Stimulated activated naive CD8-positive, alpha-beta T cell treated with anti-CD3 and anti-CD28 coated beads, Interleukin-15, amount 100 ng/mL, for 72 hours (primary cell): ENCODE measurements at regions not wholly inside any gene's neighbourhood (a gene's known extent, or its start where the extent isn't known, plus 50 kb on each side); places are given as distances from the start of the nearest gene placed in this dataset.

Experiments
- ATAC-seq: fragments of 150-1000 bp; cut with Tn5 transposase; 2 replicates; pipeline ENCODE4 v1.10.0; 2021; ENCODE audit warnings: mild to moderate bottlenecking, moderate library complexity
- DNase-seq, 2 donors: peaks; one replicate each; pipeline ENCODE4 v3.0.0; 2021 to 2022
- H3K27ac Mint-ChIP-seq, 2 donors: one replicate each; pipeline ENCODE4 v1.8.0; 2022; ENCODE audit warnings: mild to moderate bottlenecking in 2 of 2, mixed read lengths in 2 of 2, moderate library complexity in 2 of 2
- H3K27me3 Mint-ChIP-seq: one replicate; pipeline ENCODE4 v1.8.0; 2022; ENCODE audit warnings: mixed read lengths
- H3K4me1 Mint-ChIP-seq: one replicate; pipeline ENCODE4 v1.8.0; 2022; ENCODE audit warnings: mild to moderate bottlenecking, mixed read lengths
- H3K4me3 Mint-ChIP-seq, 2 donors: one replicate each; pipeline ENCODE4 v1.8.0; 2022; ENCODE audit warnings: mild to moderate bottlenecking in 2 of 2, mixed read lengths in 2 of 2, moderate library complexity in 1 of 2
- H3K9me3 Mint-ChIP-seq, 2 donors: one replicate each; pipeline ENCODE4 v1.8.0; 2022; ENCODE audit warnings: mixed read lengths in 2 of 2

- Mint-ChIP-seq H3K27ac (no peak overlapping the region), H3K9me3 (peaks cover 0 to 16% of the 10 kb centered on the region in 2 donors), H3K4me3 (no peak overlapping the region), H3K27me3 (peaks cover 15% of the 10 kb centered on the region), H3K4me1 (no peaks in the 10 kb centered on the region)
- no peak for ATAC-seq
- no peak for DNase-seq
Measured at GRCh38 chr13:33462109-33462508, 176.6 kb upstream of the STARD13 start.

- no peaks in the 10 kb centered on the region for H3K4me1 Mint-ChIP-seq
- no peak overlapping the region for H3K27ac Mint-ChIP-seq
- ATAC-seq (no peak), DNase-seq (no peak)
- H3K9me3 Mint-ChIP-seq = peaks cover 0 to 16% of the 10 kb centered on the region in 2 donors
- peaks cover 15% of the 10 kb centered on the region for H3K27me3 Mint-ChIP-seq
- H3K4me3 Mint-ChIP-seq = no peak overlapping the region
Measured at GRCh38 chr13:33464345-33464744, 178.8 kb upstream of the STARD13 start.

- peaks cover 0 to 17% of the 10 kb centered on the region in 2 donors for H3K9me3 Mint-ChIP-seq
- ATAC-seq = no peak
Measured at GRCh38 chr13:33466262-33466661, 180.7 kb upstream of the STARD13 start.

GRCh38 chr13:33467556-33467955 is 182.0 kb upstream of the STARD13 start:
- Mint-ChIP-seq H3K27me3 (no peaks in the 10 kb centered on the region), H3K4me1 (no peaks in the 10 kb centered on the region), H3K27ac (no peak overlapping the region), H3K9me3 (peaks cover 0 to 17% of the 10 kb centered on the region in 2 donors), H3K4me3 (no peak overlapping the region)
- DNase-seq (no peak), ATAC-seq (no peak)

More at GRCh38 chr13:33466262-33466661, 180.7 kb upstream of the STARD13 start:
- DNase-seq = no peak
- Mint-ChIP-seq H3K27me3 (peaks cover 7% of the 10 kb centered on the region), H3K4me1 (no peaks in the 10 kb centered on the region), H3K27ac (no peak overlapping the region), H3K4me3 (no peak overlapping the region)

DNA sequence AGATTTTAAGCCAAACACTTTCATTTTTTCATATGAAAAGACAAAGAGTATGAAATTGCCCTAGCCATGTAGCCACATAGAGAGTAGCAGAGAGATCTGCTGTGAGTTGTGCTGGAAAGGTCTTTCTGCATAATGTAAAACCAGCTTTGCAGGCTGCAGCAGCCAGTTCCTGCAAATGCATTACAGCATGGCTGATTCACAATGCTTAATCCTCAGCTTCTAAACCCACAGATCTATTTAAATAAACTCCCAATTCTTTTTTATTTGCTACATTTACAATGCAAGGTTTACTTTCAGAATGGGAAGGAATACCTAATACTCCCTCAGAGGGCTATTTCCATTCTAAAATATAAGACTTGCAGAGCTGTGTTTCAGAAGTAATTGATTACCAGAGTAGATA is 185.6 kb upstream of the STARD13 start:
- DNase-seq (no peak), ATAC-seq (no peak)
- H3K27me3 Mint-ChIP-seq = no peaks in the 10 kb centered on the region
- H3K9me3 Mint-ChIP-seq = peaks cover 0 to 7% of the 10 kb centered on the region in 2 donors
- H3K4me3 Mint-ChIP-seq = no peak overlapping the region
- H3K27ac Mint-ChIP-seq = peak overlapping the region in 1 of 2 donors; percentile 19
- H3K4me1 Mint-ChIP-seq = no peaks in the 10 kb centered on the region

DNA sequence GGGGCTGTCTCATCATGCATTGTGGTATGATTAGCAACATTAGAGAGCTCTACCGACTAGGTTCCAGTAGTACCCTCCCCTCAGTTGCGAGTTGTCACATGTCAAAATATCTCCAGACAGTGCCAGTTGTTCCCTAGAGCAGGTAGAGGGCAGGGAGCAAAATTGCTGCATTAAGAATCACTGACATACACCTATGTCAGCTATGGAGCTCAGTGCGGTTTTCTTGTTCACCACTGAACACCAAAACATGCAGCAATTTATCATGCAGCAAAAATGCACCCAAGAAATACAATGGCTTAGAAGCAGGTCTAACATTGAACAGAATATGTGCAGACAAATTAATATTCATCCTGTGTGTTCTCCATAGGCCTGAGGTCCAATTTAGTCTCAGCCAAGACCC is 186.9 kb upstream of the STARD13 start:
- Mint-ChIP-seq H3K27ac (no peak overlapping the region), H3K4me1 (no peaks in the 10 kb centered on the region), H3K27me3 (no peaks in the 10 kb centered on the region), H3K4me3 (no peak overlapping the region), H3K9me3 (peaks cover 5 to 10% of the 10 kb centered on the region in 2 donors)
- DNase-seq (no peak), ATAC-seq (no peak)

DNA sequence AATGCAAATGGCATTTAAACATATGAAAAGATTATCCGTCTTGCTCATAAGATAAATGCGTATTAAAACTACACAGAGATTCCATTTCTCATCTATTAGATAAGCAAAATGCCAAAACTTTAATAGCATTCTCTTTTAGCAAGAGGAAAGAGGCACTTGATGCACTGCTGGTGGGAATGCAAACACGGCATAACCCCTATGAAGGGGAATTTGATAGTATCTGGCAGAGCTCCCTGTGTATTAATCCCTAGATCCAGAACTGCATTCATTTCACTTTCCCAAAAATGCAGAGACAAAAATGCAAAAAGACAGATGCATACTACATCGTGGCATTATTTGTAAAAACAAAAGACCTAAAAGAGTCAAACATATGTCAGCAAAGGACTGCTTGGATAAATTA is 193.6 kb upstream of the STARD13 start:
- Mint-ChIP-seq H3K27ac (no peak overlapping the region), H3K27me3 (peaks cover 18% of the 10 kb centered on the region), H3K4me3 (no peak overlapping the region), H3K4me1 (no peaks in the 10 kb centered on the region), H3K9me3 (peaks cover 11 to 12% of the 10 kb centered on the region in 2 donors)
- ATAC-seq (no peak), DNase-seq (no peak)

DNA sequence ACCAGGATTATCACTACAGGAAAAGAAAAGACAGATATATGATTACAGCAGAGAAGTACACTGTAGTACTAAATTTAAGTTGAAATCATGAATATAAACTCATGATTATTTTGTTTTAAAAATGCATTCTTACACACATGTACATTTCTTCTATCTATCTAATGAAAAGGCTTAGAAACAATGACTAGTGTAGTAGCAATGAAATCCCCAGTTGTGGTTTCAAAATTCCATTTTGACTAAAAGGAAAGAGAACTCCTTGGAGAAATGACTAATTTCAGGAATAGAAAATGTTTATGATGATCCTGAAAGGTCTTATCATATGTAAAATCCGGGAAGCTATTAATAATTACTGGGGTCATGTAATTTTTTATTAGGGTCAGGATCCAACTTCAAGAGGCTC is 195.0 kb upstream of the STARD13 start:
- no peak overlapping the region for H3K27ac Mint-ChIP-seq
- H3K4me3 Mint-ChIP-seq = no peak overlapping the region
- H3K4me1 Mint-ChIP-seq = no peaks in the 10 kb centered on the region
- H3K27me3 Mint-ChIP-seq = peaks cover 18% of the 10 kb centered on the region
- peaks cover 19% of the 10 kb centered on the region in 2 donors for H3K9me3 Mint-ChIP-seq
- ATAC-seq (no peak), DNase-seq (no peak)

DNA sequence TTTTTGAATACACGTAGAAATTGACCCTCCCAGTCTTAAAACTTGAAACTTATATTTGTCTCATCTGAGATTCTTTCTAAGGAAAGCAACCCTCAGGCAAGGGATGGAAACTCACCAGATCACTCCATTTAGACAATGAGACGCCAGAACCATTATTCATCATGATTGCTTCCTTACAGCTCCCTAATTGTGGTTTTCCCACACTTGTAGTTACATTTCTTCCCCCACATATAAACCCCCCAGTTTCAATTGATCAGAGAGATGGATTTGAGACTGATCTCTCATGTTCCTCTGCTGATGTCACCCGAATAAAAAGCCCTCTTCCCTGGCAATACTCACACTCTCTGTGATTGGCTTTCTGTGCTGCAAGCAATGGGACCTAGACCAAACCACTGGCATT is 197.9 kb upstream of the STARD13 start:
- no peak overlapping the region for H3K4me3 Mint-ChIP-seq
- H3K27ac Mint-ChIP-seq = no peak overlapping the region
- H3K9me3 Mint-ChIP-seq = peaks cover 7% of the 10 kb centered on the region in 2 donors
- peaks cover 24% of the 10 kb centered on the region for H3K27me3 Mint-ChIP-seq
- H3K4me1 Mint-ChIP-seq = no peaks in the 10 kb centered on the region
- ATAC-seq (no peak), DNase-seq (no peak)

DNA sequence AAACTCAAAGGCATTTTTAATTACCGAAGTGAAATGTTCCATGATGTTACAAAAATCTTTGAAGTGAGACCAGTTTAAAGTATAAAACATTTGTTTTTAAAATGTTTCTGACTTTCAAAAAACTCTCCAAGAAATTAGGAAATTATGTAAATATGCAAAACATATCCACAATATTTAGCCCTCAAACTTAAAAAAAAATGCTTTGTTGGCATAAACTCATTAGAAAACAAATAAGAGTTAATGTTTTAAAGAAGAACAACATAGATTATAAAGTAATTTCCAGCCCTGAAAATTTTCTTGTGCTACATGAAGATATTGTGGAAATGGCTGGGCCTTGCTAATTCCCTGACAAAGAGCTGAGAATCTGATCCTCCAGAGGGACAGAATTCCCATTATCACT is 199.7 kb upstream of the STARD13 start:
- no peaks in the 10 kb centered on the region for H3K4me1 Mint-ChIP-seq
- H3K27me3 Mint-ChIP-seq = peaks cover 17% of the 10 kb centered on the region
- DNase-seq = no peak
- no peak for ATAC-seq
- H3K9me3 Mint-ChIP-seq = peaks cover 7% of the 10 kb centered on the region in 2 donors
- H3K27ac Mint-ChIP-seq = no peak overlapping the region
- H3K4me3 Mint-ChIP-seq = no peak overlapping the region

DNA sequence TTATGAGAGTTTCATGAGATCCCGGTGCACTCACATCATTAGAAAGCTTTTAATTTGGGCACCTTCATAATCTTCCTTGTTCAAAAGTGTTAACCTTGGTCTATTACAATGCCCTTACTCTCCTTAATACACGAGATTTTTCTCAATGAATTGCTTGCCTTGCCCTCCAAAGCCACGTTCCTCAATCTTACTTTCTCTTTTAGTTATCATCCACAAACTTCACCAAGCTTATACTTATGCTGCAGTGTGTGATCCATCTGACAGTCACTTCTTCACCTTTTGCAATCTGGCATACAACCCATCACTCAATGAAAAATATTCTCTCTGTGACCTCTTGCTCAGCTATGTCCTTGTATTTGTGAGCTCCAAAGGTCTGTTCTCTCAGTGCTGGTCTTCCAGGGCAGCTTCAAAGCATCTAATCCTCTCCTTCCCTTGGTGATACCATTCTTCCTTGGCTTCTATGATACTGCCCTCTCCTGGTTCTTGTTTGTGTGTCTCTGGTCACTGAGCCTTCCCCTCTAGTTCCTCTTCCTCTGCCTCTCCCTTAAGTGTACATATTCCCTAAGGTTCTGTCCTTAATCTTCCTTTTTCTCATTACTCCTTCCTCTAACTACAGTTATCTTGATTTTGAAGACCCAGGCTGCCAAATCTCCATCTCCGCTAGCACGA is 202.2 kb upstream of the STARD13 start:
- Mint-ChIP-seq H3K4me1 (no peaks in the 10 kb centered on the region), H3K4me3 (no peak overlapping the region), H3K27me3 (peaks cover 17% of the 10 kb centered on the region), H3K9me3 (peaks cover 7% of the 10 kb centered on the region in 2 donors), H3K27ac (no peak overlapping the region)
- ATAC-seq (no peak), DNase-seq (no peak)

GRCh38 chr13:33489563-33489962 is 204.0 kb upstream of the STARD13 start:
- ATAC-seq = no peak

GRCh38 chr13:33490461-33491327 is 205.1 kb upstream of the STARD13 start:
- peaks cover 27% of the 10 kb centered on the region for H3K27me3 Mint-ChIP-seq
- ATAC-seq (no peak), DNase-seq (no peak)
- H3K9me3 Mint-ChIP-seq = no peaks in the 10 kb centered on the region
- no peak overlapping the region for H3K4me3 Mint-ChIP-seq
- H3K27ac Mint-ChIP-seq = no peak overlapping the region
- H3K4me1 Mint-ChIP-seq = no peaks in the 10 kb centered on the region

More at GRCh38 chr13:33489563-33489962, 204.0 kb upstream of the STARD13 start:
- Mint-ChIP-seq H3K4me3 (no peak overlapping the region), H3K9me3 (peaks cover 2 to 3% of the 10 kb centered on the region in 2 donors), H3K27me3 (peaks cover 23% of the 10 kb centered on the region), H3K27ac (no peak overlapping the region), H3K4me1 (no peaks in the 10 kb centered on the region)
- no peak for DNase-seq

- H3K9me3 Mint-ChIP-seq = no peaks in the 10 kb centered on the region
- ATAC-seq (no peak), DNase-seq (no peak)
- H3K4me1 Mint-ChIP-seq = no peaks in the 10 kb centered on the region
- H3K27me3 Mint-ChIP-seq = peaks cover 11% of the 10 kb centered on the region
- H3K4me3 Mint-ChIP-seq = no peak overlapping the region
- H3K27ac Mint-ChIP-seq = no peak overlapping the region
Measured at GRCh38 chr13:33493672-33494365, 208.3 kb upstream of the STARD13 start.

DNA sequence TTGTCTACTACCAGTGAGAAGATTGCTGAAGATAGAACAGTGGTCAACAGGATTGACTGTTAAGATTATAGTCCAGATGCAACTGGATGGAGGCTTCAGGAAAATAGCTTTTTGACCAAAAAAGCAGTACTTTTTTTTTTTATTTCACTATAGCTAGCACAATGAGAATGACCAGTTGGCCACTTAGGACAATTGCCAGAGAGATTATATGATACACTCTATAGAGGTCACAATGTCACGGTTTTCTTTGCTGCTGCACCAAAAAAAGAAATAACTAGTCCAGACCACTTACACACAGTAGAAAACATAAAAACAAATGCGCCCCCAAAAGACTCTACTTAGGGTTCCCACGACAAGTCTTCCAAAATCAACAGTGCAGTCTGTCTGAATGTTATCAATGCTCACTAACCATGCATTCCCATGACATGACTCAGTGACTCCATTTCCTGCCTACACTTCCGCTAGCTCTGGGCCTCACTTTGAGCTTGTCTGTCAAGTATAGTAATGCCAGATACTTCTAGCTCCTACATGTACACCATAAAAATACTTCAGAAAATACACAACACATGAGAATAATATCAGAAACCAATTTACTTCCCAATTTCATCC is 209.1 kb upstream of the STARD13 start:
- ATAC-seq (no peak), DNase-seq (no peak)
- H3K27ac Mint-ChIP-seq = no peak overlapping the region
- H3K4me1 Mint-ChIP-seq = no peaks in the 10 kb centered on the region
- H3K9me3 Mint-ChIP-seq = no peaks in the 10 kb centered on the region
- peaks cover 11% of the 10 kb centered on the region for H3K27me3 Mint-ChIP-seq
- H3K4me3 Mint-ChIP-seq = no peak overlapping the region
